OCI-LY7 (cell line): ENCODE measurements at regions not wholly inside any gene's neighbourhood (a gene's known extent, or its start where the extent isn't known, plus 50 kb on each side); places are given as distances from the start of the nearest gene placed in this dataset.

Experiments
- BruUV-seq: library from RNA; stranded (reverse); fragments of 400-500 nt; replicated peaks from 2 replicates; lab custom pipeline; 2021; lab: Mats Ljungman, UMichigan
- CTCF ChIA-PET: fragments of 300-600 bp; sonication (Branson Sonifier 250); formaldehyde crosslinking; loops from one replicate; lab custom pipeline; 2022; ENCODE audit warnings: antibody characterized with exemption; ENCODE audit not compliant: unreplicated experiment; lab: Charles Lee
- POLR2A ChIA-PET: fragments of 300-600 bp; sonication (Branson Sonifier 250); formaldehyde crosslinking; loops from one replicate; lab custom pipeline; 2022; ENCODE audit warnings: antibody characterized with exemption; lab: Charles Lee
- DNase-seq: peaks from one replicate; pipeline ENCODE4 v3.0.0-alpha.2; 2015; ENCODE audit warnings: low spot score
- H2AFZ ChIP-seq: fragments of 200-600 bp; sonication (generic), shearing (Covaris generic); 2 replicates; pipeline ENCODE4 v1.6.1; 2014; ENCODE audit warnings: mild to moderate bottlenecking, antibody characterized with exemption, low read length, moderate library complexity
- H3K27ac ChIP-seq: fragments of 200-600 bp; sonication (generic); 2 replicates; pipeline ENCODE4 v1.5.1; 2014; ENCODE audit warnings: mixed run types, low read depth, mild to moderate bottlenecking, moderate library complexity, low read length, inconsistent platforms; ENCODE audit not compliant: poor library complexity, severe bottlenecking
- H3K36me3 ChIP-seq: fragments of 200-600 bp; sonication (generic); 2 replicates; pipeline ENCODE4 v1.6.1; 2014; ENCODE audit warnings: mild to moderate bottlenecking, antibody characterized with exemption, low read length, moderate library complexity, mixed read lengths; ENCODE audit not compliant: insufficient read depth
- H3K4me1 ChIP-seq: fragments of 200-600 bp; sonication (generic); 2 replicates; pipeline ENCODE4 v1.5.1; 2014; ENCODE audit warnings: mild to moderate bottlenecking, low read length; ENCODE audit not compliant: insufficient read depth, poor library complexity, severe bottlenecking
- H3K4me2 ChIP-seq: fragments of 200-600 bp; sonication (generic); 2 replicates; pipeline ENCODE4 v1.6.1; 2014; ENCODE audit warnings: mild to moderate bottlenecking, low read length
- H3K4me3 ChIP-seq: fragments of 200-600 bp; sonication (generic); 2 replicates; pipeline ENCODE4 v1.5.1; 2014; ENCODE audit warnings: mild to moderate bottlenecking, low read depth, low read length; ENCODE audit not compliant: poor library complexity, severe bottlenecking
- H3K79me2 ChIP-seq: fragments of 200-600 bp; sonication (generic); 2 replicates; pipeline ENCODE4 v1.6.1; 2016; ENCODE audit warnings: low read depth, mild to moderate bottlenecking, low read length, moderate library complexity, mixed read lengths; ENCODE audit not compliant: insufficient read depth
- H3K9me2 ChIP-seq: fragments of 200-600 bp; sonication (generic); 2 replicates; pipeline ENCODE4 v1.6.1; 2016; ENCODE audit warnings: mild to moderate bottlenecking, low read length, mixed read lengths; ENCODE audit not compliant: insufficient read depth
- H3K9me3 ChIP-seq: fragments of 200-600 bp; sonication (generic); 2 replicates; pipeline ENCODE4 v1.6.1; 2014; ENCODE audit warnings: mild to moderate bottlenecking, mixed run types, low read length, mixed read lengths
- H4K20me1 ChIP-seq: fragments of 200-600 bp; sonication (generic); 2 replicates; pipeline ENCODE4 v1.6.1; 2014; ENCODE audit warnings: mild to moderate bottlenecking, antibody characterized with exemption, low read length, moderate library complexity, mixed read lengths; ENCODE audit not compliant: insufficient read depth
- CTCF ChIP-seq: fragments of 200-600 bp; sonication (generic); conservative IDR thresholded peaks from 2 replicates; pipeline ENCODE4 v1.5.1; 2014; ENCODE audit warnings: mild to moderate bottlenecking, antibody characterized with exemption, low read length, moderate library complexity, mixed read lengths
- EZH2phosphoT487 ChIP-seq: fragments of 200-600 bp; sonication (generic); IDR thresholded peaks from 2 replicates; pipeline ENCODE4 v1.6.1; 2018; ENCODE audit warnings: low read depth, borderline replicate concordance, mild to moderate bottlenecking, mixed run types, antibody characterized with exemption, low read length, moderate library complexity, mixed read lengths
- intact Hi-C: fragments of 100-400 bp; cut with micrococcal nuclease; formaldehyde crosslinking; loops from one replicate; pipeline ENCODE4 v1.10.0; 2022; ENCODE audit not compliant: unreplicated experiment

GRCh38 chr9:68599826-68600225 lies 59.1 kb upstream of the TMEM252 start:
- Histone ChIP-seq H3K9me2 (no peaks in the 10 kb centered on the region), H4K20me1 (no peaks in the 10 kb centered on the region), H3K4me3 (no peak overlapping the region), H2AFZ (no peak overlapping the region), H3K79me2 (no peaks in the 10 kb centered on the region), H3K4me2 (no peak overlapping the region), H3K36me3 (no peaks in the 10 kb centered on the region), H3K9me3 (no peaks in the 10 kb centered on the region), H3K4me1 (peaks cover 19% of the 10 kb centered on the region), H3K27ac (no peak overlapping the region)
- no peak for TF ChIP-seq EZH2phosphoT487
- TF ChIP-seq CTCF: no peak
- ChIA-PET POLR2A (interaction anchor here (1.7 kb wide), 1 partner anchor 38 kb away, joined by 6 read pairs; no protein-coding TSS in a partner anchor), CTCF (no interaction called here)
- DNase-seq: no peak
- intact Hi-C loops: no loop called here
- no TSS peak for BruUV-seq

GRCh38 chr9:68601081-68601480 lies 60.4 kb upstream of the TMEM252 start:
- Histone ChIP-seq H3K4me3 (no peak overlapping the region), H3K4me1 (peaks cover 15% of the 10 kb centered on the region), H4K20me1 (no peaks in the 10 kb centered on the region), H3K36me3 (no peaks in the 10 kb centered on the region), H2AFZ (no peak overlapping the region), H3K9me3 (no peaks in the 10 kb centered on the region), H3K27ac (no peak overlapping the region), H3K9me2 (no peaks in the 10 kb centered on the region), H3K79me2 (no peaks in the 10 kb centered on the region), H3K4me2 (no peak overlapping the region)
- ChIA-PET POLR2A (interaction anchor here (0.9 kb wide), 1 partner anchor 12 kb away, joined by 3 read pairs; no protein-coding TSS in a partner anchor), CTCF (no interaction called here)
- no peak for DNase-seq
- intact Hi-C loops: no loop called here
- BruUV-seq: no TSS peak
- TF ChIP-seq CTCF: no peak

GRCh38 chr9:68603371-68603770 lies 62.7 kb upstream of the TMEM252 start:
- ChIA-PET POLR2A (no interaction called here), CTCF (no interaction called here)
- no peak overlapping the region for H2AFZ ChIP-seq
- no peak for DNase-seq
- H3K79me2 ChIP-seq: no peaks in the 10 kb centered on the region
- H3K4me3 ChIP-seq: no peak overlapping the region
- no peak for TF ChIP-seq EZH2phosphoT487
- no peak for TF ChIP-seq CTCF
- H3K4me1 ChIP-seq: no peaks in the 10 kb centered on the region
- H3K4me2 ChIP-seq: no peak overlapping the region
- intact Hi-C loops: no loop called here
- no peaks in the 10 kb centered on the region for H3K9me3 ChIP-seq
- no peak overlapping the region for H3K27ac ChIP-seq
- no peaks in the 10 kb centered on the region for H4K20me1 ChIP-seq
- H3K36me3 ChIP-seq: no peaks in the 10 kb centered on the region
- H3K9me2 ChIP-seq: no peaks in the 10 kb centered on the region
- no TSS peak for BruUV-seq
